Coronary artery (tissue), 2 donors: ENCODE measurements at regions not wholly inside any gene's neighbourhood (a gene's known extent, or its start where the extent isn't known, plus 50 kb on each side); places are given as distances from the start of the nearest gene placed in this dataset.

ENCODE experiments used
- DNase-seq: peaks from one replicate; pipeline ENCODE4 v3.0.0-alpha.2; 2017; ENCODE audit warnings: low spot score
- H3K27ac ChIP-seq, 2 donors: fragments of 200-600 bp; sonication (generic); one replicate each; pipeline ENCODE4 v1.5.1; 2016 to 2019
- H3K4me3 ChIP-seq: fragments of 200-600 bp; sonication (generic); 2 replicates; pipeline ENCODE4 v1.5.1; 2016; ENCODE audit warnings: mild to moderate bottlenecking, moderate library complexity
- TF ChIP-seq, protein P1 (sequence below): fragments of 200-600 bp; sonication (generic); IDR thresholded peaks from one replicate; pipeline ENCODE4 v1.5.1; 2019; ENCODE audit warnings: antibody characterized with exemption

GRCh38 chr10:128776673-128777252 is 650.5 kb upstream of the MKI67 start:
- Histone ChIP-seq H3K4me3 (no peak overlapping the region), H3K27ac (no peak overlapping the region)
- TF ChIP-seq, protein P1, sequence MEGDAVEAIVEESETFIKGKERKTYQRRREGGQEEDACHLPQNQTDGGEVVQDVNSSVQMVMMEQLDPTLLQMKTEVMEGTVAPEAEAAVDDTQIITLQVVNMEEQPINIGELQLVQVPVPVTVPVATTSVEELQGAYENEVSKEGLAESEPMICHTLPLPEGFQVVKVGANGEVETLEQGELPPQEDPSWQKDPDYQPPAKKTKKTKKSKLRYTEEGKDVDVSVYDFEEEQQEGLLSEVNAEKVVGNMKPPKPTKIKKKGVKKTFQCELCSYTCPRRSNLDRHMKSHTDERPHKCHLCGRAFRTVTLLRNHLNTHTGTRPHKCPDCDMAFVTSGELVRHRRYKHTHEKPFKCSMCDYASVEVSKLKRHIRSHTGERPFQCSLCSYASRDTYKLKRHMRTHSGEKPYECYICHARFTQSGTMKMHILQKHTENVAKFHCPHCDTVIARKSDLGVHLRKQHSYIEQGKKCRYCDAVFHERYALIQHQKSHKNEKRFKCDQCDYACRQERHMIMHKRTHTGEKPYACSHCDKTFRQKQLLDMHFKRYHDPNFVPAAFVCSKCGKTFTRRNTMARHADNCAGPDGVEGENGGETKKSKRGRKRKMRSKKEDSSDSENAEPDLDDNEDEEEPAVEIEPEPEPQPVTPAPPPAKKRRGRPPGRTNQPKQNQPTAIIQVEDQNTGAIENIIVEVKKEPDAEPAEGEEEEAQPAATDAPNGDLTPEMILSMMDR: no peak
- DNase-seq: no peak

DNA sequence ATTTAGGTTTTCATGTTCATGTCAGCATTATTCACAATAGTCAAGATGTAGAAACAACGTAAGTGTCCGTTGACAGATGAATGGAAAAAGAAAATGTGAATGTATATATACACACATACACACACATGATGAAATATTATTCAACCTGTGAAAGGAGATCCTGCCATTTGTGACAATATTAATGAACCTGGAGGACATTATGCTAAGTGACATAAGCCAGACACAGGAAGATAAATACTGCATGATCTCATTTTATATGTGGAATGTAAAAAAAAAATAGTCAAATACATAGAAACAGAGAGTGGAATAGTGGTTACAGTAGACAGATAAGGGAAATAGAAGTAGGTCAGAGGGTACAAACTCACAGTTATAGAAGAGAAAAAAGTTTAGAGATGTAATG is 651.1 kb upstream of the MKI67 start:
- TF ChIP-seq, protein P1: no peak
- Histone ChIP-seq H3K4me3 (no peak overlapping the region), H3K27ac (no peak overlapping the region)
- no peak for DNase-seq

- no peak for DNase-seq
- Histone ChIP-seq H3K27ac (no peak overlapping the region), H3K4me3 (no peak overlapping the region)
- TF ChIP-seq, protein P1: no peak
Measured at GRCh38 chr10:128779416-128779815, 653.2 kb upstream of the MKI67 start.

GRCh38 chr10:128780156-128780761 is 654.0 kb upstream of the MKI67 start:
- TF ChIP-seq, protein P1: no peak
- Histone ChIP-seq H3K27ac (no peak overlapping the region), H3K4me3 (no peak overlapping the region)
- DNase-seq: no peak

GRCh38 chr10:128781637-128782036 is 655.4 kb upstream of the MKI67 start:
- no peak for DNase-seq
- Histone ChIP-seq H3K4me3 (no peak overlapping the region), H3K27ac (no peak overlapping the region)
- TF ChIP-seq, protein P1: no peak

GRCh38 chr10:128784444-128784843 is 658.2 kb upstream of the MKI67 start:
- Histone ChIP-seq H3K4me3 (no peak overlapping the region), H3K27ac (no peak overlapping the region)
- TF ChIP-seq, protein P1: no peak
- DNase-seq: no peak
